NB4 (cell line): ENCODE measurements at regions not wholly inside any gene's neighbourhood (a gene's known extent, or its start where the extent isn't known, plus 50 kb on each side); places are given as distances from the start of the nearest gene placed in this dataset.
A peak's percentile ranks its signal among the peaks of the same experiment; 100 is the strongest.

Source experiments
- MYC ChIP-seq: IDR thresholded peaks from 2 replicates; pipeline ENCODE4 v1.6.1; 2011; ENCODE audit warnings: low read depth, low read length
- POLR2A ChIP-seq: IDR thresholded peaks from 2 replicates; pipeline ENCODE4 v1.6.1; 2011; ENCODE audit warnings: mild to moderate bottlenecking; ENCODE audit not compliant: insufficient read length; ENCODE audit errors: extremely low read depth
- TF ChIP-seq, protein P1 (sequence below): IDR thresholded peaks from one replicate; pipeline ENCODE4 v1.5.1; 2012; ENCODE audit warnings: low read depth, low read length
- TF ChIP-seq, protein P2 (sequence below): IDR thresholded peaks from 2 replicates; pipeline ENCODE4 v1.6.1; 2011; ENCODE audit warnings: low read depth, low read length

DNA sequence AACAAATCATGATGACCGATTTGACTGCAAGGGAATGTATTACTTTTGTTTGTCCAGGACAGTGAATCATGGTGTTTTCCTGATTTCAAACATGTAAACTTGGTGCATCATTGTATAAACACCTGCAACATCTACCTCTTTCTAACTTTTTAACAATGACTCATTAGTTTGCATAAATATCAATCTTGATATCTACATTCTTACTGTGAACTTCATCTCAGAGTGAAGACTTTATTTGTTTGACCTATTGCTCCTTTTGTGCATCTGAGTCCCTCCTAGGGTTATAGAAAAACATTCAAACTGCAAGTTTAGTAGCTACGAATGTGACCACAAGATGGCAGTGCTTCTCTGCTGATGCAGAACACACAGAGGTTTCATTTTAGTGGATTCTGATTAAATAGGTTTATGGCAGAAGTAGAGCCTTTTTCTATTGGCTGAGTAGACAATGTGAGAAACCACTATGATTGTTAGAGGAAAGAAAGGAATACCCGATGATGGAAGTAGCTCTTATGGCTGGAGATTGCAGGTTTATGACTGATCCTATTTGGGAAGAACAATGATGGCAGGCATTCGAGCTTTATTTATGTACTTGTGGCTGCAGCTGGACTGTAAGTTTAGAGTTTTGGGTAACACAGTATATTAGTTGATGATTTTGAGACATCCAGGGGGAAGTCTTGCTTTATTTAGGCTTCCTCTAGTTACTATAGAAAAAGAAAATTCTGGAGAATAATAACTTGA, 244.2 kb upstream of the OR4E1 start:
- no peak for TF ChIP-seq POLR2A
- TF ChIP-seq, protein P1, sequence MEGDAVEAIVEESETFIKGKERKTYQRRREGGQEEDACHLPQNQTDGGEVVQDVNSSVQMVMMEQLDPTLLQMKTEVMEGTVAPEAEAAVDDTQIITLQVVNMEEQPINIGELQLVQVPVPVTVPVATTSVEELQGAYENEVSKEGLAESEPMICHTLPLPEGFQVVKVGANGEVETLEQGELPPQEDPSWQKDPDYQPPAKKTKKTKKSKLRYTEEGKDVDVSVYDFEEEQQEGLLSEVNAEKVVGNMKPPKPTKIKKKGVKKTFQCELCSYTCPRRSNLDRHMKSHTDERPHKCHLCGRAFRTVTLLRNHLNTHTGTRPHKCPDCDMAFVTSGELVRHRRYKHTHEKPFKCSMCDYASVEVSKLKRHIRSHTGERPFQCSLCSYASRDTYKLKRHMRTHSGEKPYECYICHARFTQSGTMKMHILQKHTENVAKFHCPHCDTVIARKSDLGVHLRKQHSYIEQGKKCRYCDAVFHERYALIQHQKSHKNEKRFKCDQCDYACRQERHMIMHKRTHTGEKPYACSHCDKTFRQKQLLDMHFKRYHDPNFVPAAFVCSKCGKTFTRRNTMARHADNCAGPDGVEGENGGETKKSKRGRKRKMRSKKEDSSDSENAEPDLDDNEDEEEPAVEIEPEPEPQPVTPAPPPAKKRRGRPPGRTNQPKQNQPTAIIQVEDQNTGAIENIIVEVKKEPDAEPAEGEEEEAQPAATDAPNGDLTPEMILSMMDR = peak; percentile 78
- TF ChIP-seq MYC = no peak
- TF ChIP-seq, protein P2, sequence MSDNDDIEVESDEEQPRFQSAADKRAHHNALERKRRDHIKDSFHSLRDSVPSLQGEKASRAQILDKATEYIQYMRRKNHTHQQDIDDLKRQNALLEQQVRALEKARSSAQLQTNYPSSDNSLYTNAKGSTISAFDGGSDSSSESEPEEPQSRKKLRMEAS = no peak
